ENCODE measurements at regions not wholly inside any gene's neighbourhood (a gene's known extent, or its start where the extent isn't known, plus 50 kb on each side); places are given as distances from the start of the nearest gene placed in this dataset.

- DNase-seq (ENCODE audit: extremely low read depth in 1 of 2, low read depth in 1 of 2), result no peak
Measured at GRCh38 chr16:11472410-11472809, 114.3 kb downstream of the LITAF start.

DNA sequence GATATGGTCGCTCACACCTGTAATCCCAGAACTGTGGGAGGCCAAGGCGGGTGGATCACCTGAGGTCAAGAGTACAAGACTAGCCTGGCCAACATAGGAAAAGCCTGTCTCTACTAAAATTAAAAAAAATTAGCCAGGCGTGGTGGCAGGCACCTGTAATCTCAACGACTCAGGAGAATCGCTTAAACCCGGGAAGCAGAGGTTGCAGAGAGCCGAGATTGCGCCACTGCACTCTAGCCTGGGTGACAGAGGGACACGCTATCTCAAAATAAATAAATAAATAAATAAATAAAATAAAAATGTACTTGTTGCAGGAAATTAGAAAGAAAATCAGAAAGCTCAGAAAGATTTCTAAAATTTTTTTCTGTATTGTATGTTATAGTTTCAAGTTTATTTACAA, 113.9 kb downstream of the LITAF start:
- DNase-seq (ENCODE audit: extremely low read depth in 1 of 2, low read depth in 1 of 2), result no peak

DNA sequence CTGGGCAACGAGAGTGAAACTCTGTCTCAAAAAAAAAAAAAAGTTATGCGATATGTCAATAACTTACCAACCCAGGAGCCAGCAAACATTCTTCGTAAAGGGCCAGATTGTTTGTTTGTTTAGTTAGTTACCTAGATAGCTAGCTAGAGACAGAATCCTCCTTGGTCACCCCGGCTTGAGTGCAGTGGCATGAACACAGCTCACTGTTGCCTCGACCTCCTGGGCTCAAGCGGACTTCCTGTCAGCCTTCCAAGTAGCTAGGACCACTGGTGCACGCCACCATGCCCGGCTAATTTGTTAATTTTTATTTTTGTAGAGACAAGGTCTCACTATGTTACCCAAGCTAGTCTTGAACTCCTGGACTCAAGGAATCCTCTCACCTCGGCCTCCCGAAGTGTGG, 113.0 kb downstream of the LITAF start:
- no peak for DNase-seq (ENCODE audit: extremely low read depth in 1 of 2, low read depth in 1 of 2)

GRCh38 chr16:11474617-11475291, 112.0 kb downstream of the LITAF start:
- no peak for DNase-seq (ENCODE audit: extremely low read depth in 1 of 2, low read depth in 1 of 2)

GRCh38 chr16:11475896-11476630, 110.7 kb downstream of the LITAF start:
- DNase-seq (ENCODE audit: extremely low read depth in 1 of 2, low read depth in 1 of 2), result no peak

- no peak for DNase-seq (ENCODE audit: extremely low read depth in 1 of 2, low read depth in 1 of 2)
Measured at GRCh38 chr16:11476676-11477075, 110.0 kb downstream of the LITAF start.

GRCh38 chr16:11478431-11479119, 108.1 kb downstream of the LITAF start:
- DNase-seq (ENCODE audit: extremely low read depth in 1 of 2, low read depth in 1 of 2), result no peak

GRCh38 chr16:11479916-11480315, 106.8 kb downstream of the LITAF start:
- no peak for DNase-seq (ENCODE audit: extremely low read depth in 1 of 2, low read depth in 1 of 2)

DNA sequence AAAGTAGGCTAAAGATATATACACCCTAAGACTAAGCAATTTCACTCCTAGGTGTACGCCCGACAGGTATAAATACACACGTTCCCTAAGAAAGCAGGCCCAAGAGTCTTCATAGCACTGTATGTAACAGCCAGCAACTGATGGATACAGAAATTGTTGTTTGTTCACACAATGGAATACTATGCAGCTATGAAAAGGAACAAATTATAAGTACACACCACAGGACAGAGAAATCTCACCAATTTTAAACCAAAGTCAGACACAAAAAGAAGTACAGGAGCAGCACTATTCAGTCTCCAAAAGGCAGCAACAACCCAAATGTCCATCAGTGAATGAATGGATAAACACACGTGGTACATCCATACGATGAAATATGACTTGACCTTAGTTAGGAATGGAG, 106.1 kb downstream of the LITAF start:
- no peak for DNase-seq (ENCODE audit: extremely low read depth in 1 of 2, low read depth in 1 of 2)

DNA sequence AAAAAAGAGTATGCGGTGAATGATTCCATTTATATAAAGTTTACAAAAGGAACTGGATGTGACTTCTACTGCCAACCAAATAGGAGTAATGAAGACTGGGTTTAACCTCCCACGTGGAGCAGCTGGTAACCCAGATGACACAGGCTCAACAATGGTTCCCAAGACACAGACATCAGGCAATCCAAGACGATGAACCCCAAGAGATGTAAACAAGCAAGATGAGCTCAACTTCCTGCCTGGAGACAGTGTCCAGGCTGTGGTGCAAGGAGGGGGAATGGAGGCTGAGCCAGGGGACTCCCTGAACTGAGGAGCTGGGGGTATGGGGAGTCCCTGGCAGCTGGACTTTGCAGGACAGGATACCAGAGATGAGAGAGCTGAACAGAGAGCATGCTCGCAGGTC, 104.7 kb downstream of the LITAF start:
- DNase-seq (ENCODE audit: extremely low read depth in 1 of 2, low read depth in 1 of 2), result no peak

- no peak for DNase-seq (ENCODE audit: extremely low read depth in 1 of 2, low read depth in 1 of 2)
Measured at GRCh38 chr16:11482946-11483748, 103.6 kb downstream of the LITAF start.

DNA sequence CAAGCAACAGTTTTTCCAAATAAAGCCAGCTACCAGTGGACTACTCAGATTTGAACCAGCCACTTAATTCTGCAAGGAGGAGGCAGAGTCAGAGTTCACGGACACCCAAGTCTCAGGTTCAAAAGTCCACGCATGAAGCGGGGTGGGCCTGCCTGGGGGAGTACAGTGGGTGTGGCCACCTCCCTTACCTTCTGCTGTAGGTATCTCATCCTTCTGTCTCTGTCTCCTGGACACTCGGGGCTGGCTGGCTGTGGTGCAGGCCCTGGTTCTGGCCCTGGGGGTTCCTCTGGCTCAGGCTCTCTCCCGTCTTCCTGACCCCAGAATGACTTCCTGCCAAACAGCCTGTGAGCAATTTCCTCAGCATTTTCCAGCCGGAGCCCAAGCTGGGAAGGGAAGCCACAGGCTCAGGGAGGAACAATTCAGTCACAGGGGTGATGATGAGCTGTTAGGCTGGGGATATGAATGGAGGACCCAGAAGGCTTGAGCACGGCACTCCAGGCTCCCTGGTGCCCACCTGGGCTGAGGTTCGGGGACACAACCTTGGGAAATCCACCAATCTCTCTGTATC, 101.9 kb downstream of the LITAF start:
- no peak for DNase-seq (ENCODE audit: extremely low read depth in 1 of 2, low read depth in 1 of 2)

- DNase-seq (ENCODE audit: extremely low read depth in 1 of 2, low read depth in 1 of 2), result no peak
Measured at GRCh38 chr16:11485676-11486075, 101.0 kb downstream of the LITAF start.

- no peak for DNase-seq (ENCODE audit: extremely low read depth in 1 of 2, low read depth in 1 of 2)
Measured at GRCh38 chr16:11487289-11487688, 99.4 kb downstream of the LITAF start.

- no peak for DNase-seq (ENCODE audit: extremely low read depth in 1 of 2, low read depth in 1 of 2)
Measured at GRCh38 chr16:11488304-11488703, 98.4 kb downstream of the LITAF start.

- no peak for DNase-seq (ENCODE audit: extremely low read depth in 1 of 2, low read depth in 1 of 2)
Measured at GRCh38 chr16:11491524-11491923, 95.2 kb downstream of the LITAF start.

DNA sequence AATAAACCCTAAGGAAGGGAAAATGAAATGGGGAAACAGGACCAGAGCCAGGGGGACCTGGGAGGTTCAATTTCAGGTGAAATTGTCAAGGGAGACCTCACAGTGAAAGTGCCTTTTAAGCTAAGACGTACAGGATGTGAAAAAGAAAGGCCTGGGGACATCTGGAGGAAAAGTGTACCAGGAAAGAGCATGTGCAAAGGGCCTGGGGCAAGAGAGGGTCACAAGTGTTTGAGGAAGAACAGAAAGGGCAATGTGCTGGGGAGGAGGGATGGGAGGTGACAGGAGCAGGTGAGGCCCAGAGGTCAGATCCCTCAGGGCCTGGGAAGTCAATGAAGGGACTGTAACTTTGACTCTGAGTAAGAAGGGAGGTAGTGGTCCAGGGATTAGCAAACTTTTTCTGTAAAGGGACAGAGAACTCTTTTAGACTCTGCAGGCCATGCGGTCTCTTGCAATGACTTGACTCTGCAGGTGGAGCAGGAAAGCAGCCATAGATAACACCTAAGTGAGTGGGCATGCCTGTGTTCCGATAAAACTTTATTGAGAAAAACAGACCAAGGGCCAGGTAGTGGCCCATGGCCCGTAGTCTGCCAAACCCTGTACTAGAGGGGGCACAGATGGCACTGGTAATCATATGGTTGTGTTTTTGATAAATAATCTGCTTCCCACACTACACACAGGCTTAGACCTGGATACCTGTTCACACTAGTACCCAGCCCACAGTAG, 93.8 kb downstream of the LITAF start:
- DNase-seq (ENCODE audit: extremely low read depth in 1 of 2, low read depth in 1 of 2), result no peak

- no peak for DNase-seq (ENCODE audit: extremely low read depth in 1 of 2, low read depth in 1 of 2)
Measured at GRCh38 chr16:11493531-11493929, 93.2 kb downstream of the LITAF start.

DNA sequence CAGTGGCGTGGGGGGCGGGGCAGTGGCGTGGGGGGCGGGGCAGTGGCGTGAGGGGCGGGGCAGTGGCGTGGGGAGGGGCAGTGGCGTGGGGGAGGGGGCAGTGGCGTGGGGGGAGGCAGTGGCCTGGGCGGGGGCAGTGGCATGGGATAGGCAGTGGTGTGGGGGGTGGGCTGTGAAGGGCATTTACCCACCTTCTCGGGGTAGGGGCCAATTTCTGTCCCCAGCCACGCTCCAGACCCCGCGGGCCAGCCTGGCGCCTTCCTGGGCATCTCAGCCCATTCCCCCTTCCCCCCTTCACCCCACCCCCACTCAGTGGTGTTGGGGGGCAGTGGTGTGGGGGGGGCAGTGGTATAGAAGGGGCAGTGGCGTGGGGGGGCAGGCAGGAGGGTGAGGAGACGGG, 92.7 kb downstream of the LITAF start:
- no peak for DNase-seq (ENCODE audit: extremely low read depth in 1 of 2, low read depth in 1 of 2)

GRCh38 chr16:11494433-11494832, 92.3 kb downstream of the LITAF start:
- DNase-seq (ENCODE audit: extremely low read depth in 1 of 2, low read depth in 1 of 2), result no peak
